Activated CD4-positive, alpha-beta memory T cell treated with anti-CD3 and anti-CD28 coated beads for 36 hours (primary cell): ENCODE measurements at regions not wholly inside any gene's neighbourhood (a gene's known extent, or its start where the extent isn't known, plus 50 kb on each side); places are given as distances from the start of the nearest gene placed in this dataset.

ENCODE experiments used
- CTCF ChIA-PET: fragments of 350-600 bp; sonication (Branson Sonifier 250); formaldehyde crosslinking; loops from one replicate; lab custom pipeline; 2021; ENCODE audit warnings: antibody characterized with exemption, inconsistent platforms; lab: Charles Lee
- POLR2A ChIA-PET: fragments of 350-600 bp; sonication (Branson Sonifier 250); formaldehyde crosslinking; loops from one replicate; lab custom pipeline; 2021; ENCODE audit warnings: antibody characterized with exemption; lab: Charles Lee
- DNase-seq: peaks from one replicate; pipeline ENCODE4 v3.0.0-alpha.2; 2020
- H3K27ac Mint-ChIP-seq: one replicate; pipeline ENCODE4 v1.8.0; 2021; ENCODE audit warnings: mixed read lengths
- H3K27me3 Mint-ChIP-seq: one replicate; pipeline ENCODE4 v1.8.0; 2021; ENCODE audit warnings: mixed read lengths
- H3K36me3 Mint-ChIP-seq: one replicate; pipeline ENCODE4 v1.8.0; 2021; ENCODE audit warnings: mixed read lengths
- H3K4me1 Mint-ChIP-seq: one replicate; pipeline ENCODE4 v1.8.0; 2021; ENCODE audit warnings: low read depth, mixed read lengths
- H3K4me3 Mint-ChIP-seq: one replicate; pipeline ENCODE4 v1.8.0; 2021; ENCODE audit warnings: mild to moderate bottlenecking, mixed read lengths
- H3K9me3 Mint-ChIP-seq: one replicate; pipeline ENCODE4 v1.8.0; 2021; ENCODE audit warnings: mixed read lengths
- intact Hi-C: fragments of 100-400 bp; cut with micrococcal nuclease; formaldehyde crosslinking; loops from one replicate; pipeline ENCODE4 v1.15.1; 2023

- H3K27me3 Mint-ChIP-seq: peaks cover 3% of the 10 kb centered on the region
- POLR2A ChIA-PET: no interaction called here
- DNase-seq: no peak
Measured at GRCh38 chr18:8952769-8953760, 149.4 kb upstream of the NDUFV2 start.

GRCh38 chr18:8957731-8958130 is 144.8 kb upstream of the NDUFV2 start:
- DNase-seq: no peak
- Mint-ChIP-seq H3K4me1 (no peaks in the 10 kb centered on the region), H3K4me3 (no peak overlapping the region), H3K27me3 (no peaks in the 10 kb centered on the region), H3K9me3 (peaks cover 3% of the 10 kb centered on the region), H3K36me3 (no peaks in the 10 kb centered on the region), H3K27ac (no peak overlapping the region)
- ChIA-PET CTCF (no interaction called here), POLR2A (no interaction called here)
- intact Hi-C loops: no loop called here

More at GRCh38 chr18:8952769-8953760, 149.4 kb upstream of the NDUFV2 start:
- Mint-ChIP-seq H3K27ac (no peak overlapping the region), H3K9me3 (peaks cover 3% of the 10 kb centered on the region), H3K4me3 (no peak overlapping the region), H3K36me3 (no peaks in the 10 kb centered on the region), H3K4me1 (peaks cover 6% of the 10 kb centered on the region)
- intact Hi-C loops: no loop called here
- CTCF ChIA-PET: no interaction called here

DNA sequence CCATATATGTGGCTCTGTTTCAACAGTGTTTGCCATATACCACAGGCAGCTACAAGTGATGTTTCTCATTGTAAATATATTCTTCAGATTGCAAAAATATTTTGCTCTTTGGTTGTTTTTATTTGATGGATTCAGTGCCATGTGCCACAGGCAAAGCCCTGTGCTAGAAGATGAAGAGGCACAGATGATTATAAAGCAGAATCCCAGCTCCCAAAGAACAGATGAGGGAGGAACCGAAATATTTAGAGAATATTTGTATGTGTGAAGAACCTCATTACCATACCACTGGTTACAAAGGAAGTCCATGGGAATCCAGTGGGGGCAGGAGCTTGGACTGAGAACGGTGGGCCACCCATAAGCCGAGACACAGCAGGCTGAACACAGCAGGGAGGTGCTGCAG is 143.8 kb upstream of the NDUFV2 start:
- POLR2A ChIA-PET: no interaction called here
- H3K9me3 Mint-ChIP-seq: peaks cover under 1% of the 10 kb centered on the region
- intact Hi-C loops: no loop called here
- DNase-seq: no peak
- H3K27me3 Mint-ChIP-seq: no peaks in the 10 kb centered on the region
- H3K4me3 Mint-ChIP-seq: no peak overlapping the region
- H3K36me3 Mint-ChIP-seq: no peaks in the 10 kb centered on the region
- H3K4me1 Mint-ChIP-seq: no peaks in the 10 kb centered on the region
- CTCF ChIA-PET: no interaction called here
- H3K27ac Mint-ChIP-seq: no peak overlapping the region

GRCh38 chr18:8959551-8960135 is 142.9 kb upstream of the NDUFV2 start:
- POLR2A ChIA-PET: interaction anchor here (0.6 kb wide), 1 partner anchor 115 kb away, joined by 3 read pairs; no protein-coding TSS in a partner anchor
- no peaks in the 10 kb centered on the region for H3K9me3 Mint-ChIP-seq

GRCh38 chr18:8960740-8961657 is 141.5 kb upstream of the NDUFV2 start:
- Mint-ChIP-seq H3K27me3 (no peaks in the 10 kb centered on the region), H3K4me3 (no peak overlapping the region), H3K27ac (no peak overlapping the region), H3K9me3 (no peaks in the 10 kb centered on the region), H3K4me1 (no peaks in the 10 kb centered on the region), H3K36me3 (no peaks in the 10 kb centered on the region)
- ChIA-PET POLR2A (no interaction called here), CTCF (no interaction called here)
- DNase-seq: no peak
- intact Hi-C loops: no loop called here

More at GRCh38 chr18:8959551-8960135, 142.9 kb upstream of the NDUFV2 start:
- H3K27ac Mint-ChIP-seq: no peak overlapping the region
- DNase-seq: no peak
- H3K4me1 Mint-ChIP-seq: no peaks in the 10 kb centered on the region
- no peaks in the 10 kb centered on the region for H3K27me3 Mint-ChIP-seq
- H3K36me3 Mint-ChIP-seq: no peaks in the 10 kb centered on the region
- intact Hi-C loops: no loop called here
- no peak overlapping the region for H3K4me3 Mint-ChIP-seq
- CTCF ChIA-PET: no interaction called here

GRCh38 chr18:8962192-8962779 is 140.2 kb upstream of the NDUFV2 start:
- H3K4me3 Mint-ChIP-seq: no peak overlapping the region
- no peaks in the 10 kb centered on the region for H3K27me3 Mint-ChIP-seq
- H3K27ac Mint-ChIP-seq: no peak overlapping the region
- ChIA-PET CTCF (no interaction called here), POLR2A (no interaction called here)
- H3K9me3 Mint-ChIP-seq: no peaks in the 10 kb centered on the region
- no peaks in the 10 kb centered on the region for H3K36me3 Mint-ChIP-seq
- H3K4me1 Mint-ChIP-seq: no peaks in the 10 kb centered on the region
- intact Hi-C loops: no loop called here
- DNase-seq: no peak

GRCh38 chr18:8962855-8963635 is 139.5 kb upstream of the NDUFV2 start:
- Mint-ChIP-seq H3K4me3 (no peak overlapping the region), H3K27me3 (no peaks in the 10 kb centered on the region), H3K27ac (no peak overlapping the region), H3K9me3 (no peaks in the 10 kb centered on the region), H3K36me3 (no peaks in the 10 kb centered on the region), H3K4me1 (no peaks in the 10 kb centered on the region)
- intact Hi-C loops: no loop called here
- no peak for DNase-seq
- ChIA-PET CTCF (no interaction called here), POLR2A (no interaction called here)

GRCh38 chr18:8963876-8964275 is 138.6 kb upstream of the NDUFV2 start:
- DNase-seq: no peak
- Mint-ChIP-seq H3K4me1 (no peaks in the 10 kb centered on the region), H3K4me3 (no peak overlapping the region), H3K36me3 (no peaks in the 10 kb centered on the region), H3K27me3 (peaks cover 2% of the 10 kb centered on the region), H3K27ac (no peak overlapping the region), H3K9me3 (no peaks in the 10 kb centered on the region)
- ChIA-PET POLR2A (no interaction called here), CTCF (no interaction called here)
- intact Hi-C loops: no loop called here

- CTCF ChIA-PET: no interaction called here
- DNase-seq: no peak
- no peak overlapping the region for H3K4me3 Mint-ChIP-seq
- POLR2A ChIA-PET: no interaction called here
- H3K9me3 Mint-ChIP-seq: no peaks in the 10 kb centered on the region
- H3K4me1 Mint-ChIP-seq: no peaks in the 10 kb centered on the region
- H3K27ac Mint-ChIP-seq: no peak overlapping the region
- no peaks in the 10 kb centered on the region for H3K36me3 Mint-ChIP-seq
- H3K27me3 Mint-ChIP-seq: peaks cover 2% of the 10 kb centered on the region
- intact Hi-C loops: no loop called here
Measured at GRCh38 chr18:8965398-8965797, 137.1 kb upstream of the NDUFV2 start.

GRCh38 chr18:8966821-8967220 is 135.7 kb upstream of the NDUFV2 start:
- no peaks in the 10 kb centered on the region for H3K36me3 Mint-ChIP-seq
- intact Hi-C loops: no loop called here
- no peaks in the 10 kb centered on the region for H3K9me3 Mint-ChIP-seq
- H3K4me1 Mint-ChIP-seq: no peaks in the 10 kb centered on the region
- DNase-seq: no peak
- ChIA-PET CTCF (no interaction called here), POLR2A (no interaction called here)
- peaks cover 2% of the 10 kb centered on the region for H3K27me3 Mint-ChIP-seq
- H3K4me3 Mint-ChIP-seq: no peak overlapping the region
- H3K27ac Mint-ChIP-seq: no peak overlapping the region

DNA sequence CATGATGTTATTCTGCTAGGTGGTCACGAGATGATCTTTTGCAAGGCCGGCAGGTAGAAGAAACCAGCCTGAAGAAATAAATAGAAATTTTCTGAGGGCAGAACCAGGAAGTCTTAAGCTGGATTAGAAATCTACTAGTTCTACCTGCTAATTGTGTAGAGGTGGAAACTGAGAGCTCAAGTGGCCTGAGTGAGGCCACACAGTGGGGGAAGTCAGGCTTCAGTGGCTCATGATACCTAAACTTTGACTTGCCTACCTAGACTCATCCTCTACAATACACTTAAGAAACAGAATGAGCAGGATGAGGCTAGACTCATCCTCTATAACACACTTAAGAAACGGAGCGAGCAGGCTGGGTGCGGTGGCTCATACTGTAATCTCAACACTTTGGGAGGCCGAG is 134.9 kb upstream of the NDUFV2 start:
- H3K27me3 Mint-ChIP-seq: peaks cover 2% of the 10 kb centered on the region
- intact Hi-C loops: no loop called here
- POLR2A ChIA-PET: no interaction called here
- no peaks in the 10 kb centered on the region for H3K36me3 Mint-ChIP-seq
- H3K4me3 Mint-ChIP-seq: no peak overlapping the region
- H3K9me3 Mint-ChIP-seq: no peaks in the 10 kb centered on the region
- no peak overlapping the region for H3K27ac Mint-ChIP-seq
- no peaks in the 10 kb centered on the region for H3K4me1 Mint-ChIP-seq
- CTCF ChIA-PET: no interaction called here
- DNase-seq: no peak
